Stimulated activated naive CD4-positive, alpha-beta T cell (primary cell): ENCODE measurements at regions not wholly inside any gene's neighbourhood (a gene's known extent, or its start where the extent isn't known, plus 50 kb on each side); places are given as distances from the start of the nearest gene placed in this dataset.
"Not testable (repeated sequence)": the region's sequence is repeated elsewhere in the genome, so short reads cannot be mapped to it uniquely, and the experiment has no call there.

Source experiments
- DNase-seq, 6 experiments: peaks; one replicate each; lab custom pipeline; 2025; lab: John Stamatoyannopoulos, UW

- no peak for DNase-seq
These were observed 313.6 kb downstream of the TBC1D32 start for GRCh38 chr6:121020656-121021055.

DNA sequence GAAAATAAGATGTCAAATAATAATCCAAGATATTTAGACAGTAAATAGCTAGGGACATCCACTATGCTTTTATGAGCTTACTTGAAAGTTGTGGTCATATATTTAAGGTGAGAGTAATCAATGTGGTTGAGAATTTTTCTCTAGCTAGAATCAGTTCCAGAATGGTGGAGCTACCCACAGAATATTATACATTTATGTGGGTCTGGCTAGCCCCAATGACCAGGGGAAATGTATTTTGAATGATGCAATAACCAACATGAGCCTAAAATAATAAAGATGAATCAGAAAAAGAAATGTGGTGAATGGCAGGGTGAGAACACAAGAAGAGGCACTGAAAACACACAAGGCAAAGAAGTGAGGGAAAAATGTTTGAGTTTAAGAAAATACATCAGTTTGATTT, 325.7 kb downstream of the TBC1D32 start:
- no peak for DNase-seq

- no peak for DNase-seq
These were observed 328.3 kb downstream of the TBC1D32 start for GRCh38 chr6:121006024-121006423.

DNA sequence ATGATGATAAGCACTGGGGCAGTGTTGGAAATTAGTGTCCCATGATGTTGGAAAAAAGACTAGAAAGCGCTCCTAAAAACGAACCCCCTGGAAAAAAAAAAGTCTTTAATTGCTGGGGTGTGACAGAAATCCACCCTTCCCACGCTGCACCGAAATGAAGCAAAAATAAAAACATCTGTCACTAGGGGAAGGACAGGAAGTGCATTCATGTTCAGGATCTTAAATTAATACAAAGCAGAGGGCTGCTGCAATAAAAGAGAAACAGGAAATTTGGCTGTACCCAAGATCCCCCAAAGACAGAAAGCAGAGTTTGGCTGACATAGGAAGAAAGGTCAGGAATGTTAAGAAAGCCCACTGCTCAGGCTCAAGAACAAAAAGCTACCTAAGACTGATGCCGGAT, 333.9 kb downstream of the TBC1D32 start:
- DNase-seq: no peak

GRCh38 chr6:120996340-120996739, 337.9 kb downstream of the TBC1D32 start:
- no peak for DNase-seq

GRCh38 chr6:120994573-120994967, 339.7 kb downstream of the TBC1D32 start:
- no peak for DNase-seq

GRCh38 chr6:120993929-120994572, 340.2 kb downstream of the TBC1D32 start:
- no peak for DNase-seq

GRCh38 chr6:120992257-120992656, 342.0 kb downstream of the TBC1D32 start:
- no peak for DNase-seq

DNA sequence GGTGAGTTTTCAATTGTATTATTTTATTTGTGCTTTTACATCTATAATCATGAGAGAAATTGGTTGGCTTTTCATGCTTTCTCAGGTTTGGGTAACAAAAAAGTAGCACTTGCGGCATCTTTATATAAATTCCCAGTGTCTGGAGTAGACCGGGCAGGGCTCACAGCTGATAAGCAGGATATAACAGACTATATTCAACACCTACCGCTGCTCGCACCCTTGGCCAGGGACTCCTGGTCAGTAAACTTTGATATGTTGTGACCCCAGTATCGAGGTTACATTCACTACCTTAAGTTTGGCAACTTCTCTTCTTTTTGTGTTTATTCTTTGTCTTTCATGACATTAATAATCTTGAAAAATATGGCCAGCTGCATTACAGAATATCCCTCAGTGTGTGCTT, 343.4 kb downstream of the TBC1D32 start:
- DNase-seq: no peak

DNA sequence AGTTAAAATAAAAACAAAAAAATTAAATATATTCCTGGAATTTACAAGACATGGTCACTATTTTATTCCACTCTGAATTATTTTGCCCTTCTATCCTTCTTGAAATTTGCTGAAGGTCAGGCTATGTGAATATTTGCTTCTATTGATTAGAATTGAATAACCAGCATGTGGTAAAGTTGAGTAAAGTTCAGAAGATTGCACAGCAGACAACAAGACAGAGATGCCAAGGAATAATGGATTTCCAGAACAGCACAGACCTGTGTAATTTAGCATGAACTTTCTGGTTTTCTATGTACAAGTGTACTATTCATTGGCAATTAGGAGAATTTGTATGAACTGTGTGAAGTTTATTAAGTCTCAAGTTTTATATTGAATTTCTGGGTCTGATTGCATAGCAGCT, 352.4 kb downstream of the TBC1D32 start:
- no peak for DNase-seq

- DNase-seq: no peak
These were observed 368.0 kb downstream of the TBC1D32 start for GRCh38 chr6:120966321-120966720.

GRCh38 chr6:120965814-120966213, 368.5 kb downstream of the TBC1D32 start:
- DNase-seq: no peak

- DNase-seq: no peak
These were observed 373.5 kb downstream of the TBC1D32 start for GRCh38 chr6:120960761-120961160.

- DNase-seq: no peak
These were observed 380.2 kb downstream of the TBC1D32 start for GRCh38 chr6:120954111-120954510.

DNA sequence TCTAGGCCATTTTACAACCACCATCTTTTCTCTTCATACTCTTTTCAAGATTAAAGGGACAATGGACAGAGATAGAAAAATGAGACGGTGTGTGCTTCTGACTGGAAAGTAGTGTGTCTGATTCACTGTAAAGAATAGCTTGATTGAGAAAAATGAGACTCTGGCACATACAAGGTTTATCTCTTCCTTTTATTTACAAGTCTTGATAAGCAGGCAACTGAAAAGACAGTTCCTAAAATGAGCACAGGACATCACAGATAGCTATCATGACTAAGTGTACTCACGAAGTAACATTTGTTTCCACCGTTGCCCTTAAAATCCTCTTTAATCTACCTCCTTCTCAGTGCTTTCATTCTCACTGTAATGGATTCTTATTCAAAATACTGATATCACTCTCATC, 383.0 kb downstream of the TBC1D32 start:
- DNase-seq: no peak

- DNase-seq: no peak
These were observed 387.2 kb downstream of the TBC1D32 start for GRCh38 chr6:120947111-120947510.

- DNase-seq: no peak
These were observed 388.2 kb downstream of the TBC1D32 start for GRCh38 chr6:120945905-120946594.

GRCh38 chr6:120938876-120939472, 395.3 kb downstream of the TBC1D32 start:
- no peak for DNase-seq

- DNase-seq: no peak
These were observed 396.0 kb downstream of the TBC1D32 start for GRCh38 chr6:120938164-120938875.

DNA sequence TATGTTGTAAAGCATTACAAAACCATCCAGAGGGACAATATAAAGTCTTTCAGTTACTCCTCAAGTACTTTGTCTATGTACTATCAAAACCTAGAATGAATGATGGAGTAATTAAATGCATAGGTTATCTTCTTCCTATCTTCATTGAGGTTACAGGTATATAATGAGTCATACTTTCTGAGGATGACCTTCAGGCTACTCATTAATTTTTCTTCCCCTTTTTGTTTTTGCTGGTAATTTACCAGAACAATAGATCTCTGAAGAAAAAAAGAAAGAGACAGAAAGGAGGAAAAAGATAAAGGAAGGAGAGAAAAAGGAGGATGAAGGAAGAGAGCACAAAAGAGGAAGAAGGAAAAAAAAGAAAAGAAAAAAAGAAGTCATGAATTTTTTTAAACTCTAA, 398.4 kb downstream of the TBC1D32 start:
- DNase-seq: no peak

- no peak for DNase-seq
These were observed 399.3 kb downstream of the TBC1D32 start for GRCh38 chr6:120935016-120935415.

DNA sequence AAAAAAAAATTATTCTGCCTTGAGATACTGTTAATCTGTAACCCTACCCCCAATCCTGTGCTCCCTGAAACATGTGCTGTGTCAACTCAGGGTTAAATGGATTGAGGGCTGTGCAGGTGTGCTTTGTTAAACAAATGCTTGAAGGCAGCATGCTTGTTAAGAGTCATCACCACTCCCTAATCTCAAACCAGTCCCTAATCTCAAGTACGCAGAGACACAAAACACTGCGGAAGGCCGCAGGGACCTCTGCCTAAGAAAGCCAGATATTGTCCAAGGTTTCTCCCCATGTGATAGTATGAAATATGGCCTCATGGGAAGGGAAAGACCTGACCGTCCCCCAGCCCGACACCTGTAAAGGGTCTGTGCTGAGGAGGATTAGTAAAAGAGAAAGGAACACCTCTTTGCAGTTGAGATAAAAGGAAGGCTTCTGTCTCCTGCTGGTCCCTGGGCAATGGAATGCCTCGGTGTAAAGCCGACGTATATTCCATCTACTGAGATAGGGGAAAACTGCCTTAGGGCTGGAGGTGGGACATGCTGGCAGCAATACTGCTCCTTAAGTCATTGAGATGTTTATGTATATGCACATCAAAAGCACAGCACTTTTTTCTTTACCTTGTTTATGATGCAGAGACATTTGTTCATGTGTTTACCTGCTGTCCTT, 402.6 kb downstream of the TBC1D32 start:
- not testable (repeated sequence) for DNase-seq
